Fibroblast of the aortic adventitia (primary cell): ENCODE measurements at regions not wholly inside any gene's neighbourhood (a gene's known extent, or its start where the extent isn't known, plus 50 kb on each side); places are given as distances from the start of the nearest gene placed in this dataset.
A peak's percentile ranks its signal among the peaks of the same experiment; 100 is the strongest.
"Not testable (repeated sequence)": the region's sequence is repeated elsewhere in the genome, so short reads cannot be mapped to it uniquely, and the experiment has no call there.

Experiments
- DNase-seq: peaks from one replicate; pipeline ENCODE4 v3.0.0-alpha.2; 2010; ENCODE audit warnings: low read depth
- H3K4me3 ChIP-seq: 2 replicates; pipeline ENCODE4 v1.5.1; 2011; ENCODE audit warnings: low read depth, mild to moderate bottlenecking, control low read depth, low read length, moderate library complexity
- CTCF ChIP-seq: IDR thresholded peaks from 2 replicates; pipeline ENCODE4 v1.5.1; 2011; ENCODE audit warnings: mild to moderate bottlenecking, low read length, control low read depth, inconsistent platforms; ENCODE audit not compliant: insufficient read depth

GRCh38 chr18:73674125-73674865 lies 473.3 kb downstream of the FBXO15 start:
- no peak for TF ChIP-seq CTCF
- H3K4me3 ChIP-seq: no peak overlapping the region
- DNase-seq: peak; percentile 63

GRCh38 chr18:73671480-73671879 lies 476.2 kb downstream of the FBXO15 start:
- not testable (repeated sequence) for H3K4me3 ChIP-seq, DNase-seq

- no peak overlapping the region for H3K4me3 ChIP-seq
- DNase-seq: no peak
- TF ChIP-seq CTCF: no peak
These were observed 477.1 kb downstream of the FBXO15 start for GRCh38 chr18:73670524-73670923.

- no peak overlapping the region for H3K4me3 ChIP-seq
These were observed 477.6 kb downstream of the FBXO15 start for GRCh38 chr18:73670039-73670438.

GRCh38 chr18:73669297-73669696 lies 478.3 kb downstream of the FBXO15 start:
- DNase-seq: peak; percentile 92
- TF ChIP-seq CTCF: no peak
- H3K4me3 ChIP-seq: no peak overlapping the region

More at GRCh38 chr18:73670039-73670438, 477.6 kb downstream of the FBXO15 start:
- no peak for TF ChIP-seq CTCF
- no peak for DNase-seq

- H3K4me3 ChIP-seq: no peak overlapping the region
- no peak for TF ChIP-seq CTCF
These were observed 479.6 kb downstream of the FBXO15 start for GRCh38 chr18:73668051-73668450.

GRCh38 chr18:73666772-73667171 lies 480.9 kb downstream of the FBXO15 start:
- H3K4me3 ChIP-seq: no peak overlapping the region
- TF ChIP-seq CTCF: no peak
- DNase-seq: no peak

More at GRCh38 chr18:73668051-73668450, 479.6 kb downstream of the FBXO15 start:
- no peak for DNase-seq
